Breast epithelium (tissue), 3 donors: ENCODE measurements at regions not wholly inside any gene's neighbourhood (a gene's known extent, or its start where the extent isn't known, plus 50 kb on each side); places are given as distances from the start of the nearest gene placed in this dataset.

Source experiments
- CTCF ChIP-seq, 3 donors: fragments of 450-650 bp; IDR thresholded peaks; one replicate each; pipeline ENCODE4 v1.5.1; 2016 to 2017; ENCODE audit warnings: antibody characterized with exemption in 3 of 3, mild to moderate bottlenecking in 3 of 3, moderate library complexity in 3 of 3
- POLR2A ChIP-seq: fragments of 450-650 bp; IDR thresholded peaks from one replicate; pipeline ENCODE4 v1.6.1; 2016; ENCODE audit warnings: antibody characterized with exemption, mild to moderate bottlenecking, moderate library complexity

GRCh38 chr1:168879896-168880734, 151.1 kb upstream of the DPT start:
- no peak for TF ChIP-seq CTCF (IDR thresholded peaks at IDR 0.05)
- TF ChIP-seq POLR2A = no peak
